ENCODE measurements at regions not wholly inside any gene's neighbourhood (a gene's known extent, or its start where the extent isn't known, plus 50 kb on each side); places are given as distances from the start of the nearest gene placed in this dataset.
"Not testable (repeated sequence)": the region's sequence is repeated elsewhere in the genome, so short reads cannot be mapped to it uniquely, and the experiment has no call there.

- H3K4me3 Mint-ChIP-seq = no peak overlapping the region
- no peaks in the 10 kb centered on the region for H3K9me3 Mint-ChIP-seq
- no peaks in the 10 kb centered on the region for H3K36me3 Mint-ChIP-seq (ENCODE audit: insufficient read depth)
- H3K4me1 Mint-ChIP-seq (ENCODE audit: low read depth) = no peaks in the 10 kb centered on the region
- DNase-seq = no peak
- no peaks in the 10 kb centered on the region for H3K27me3 Mint-ChIP-seq (ENCODE audit: low read depth)
- ATAC-seq = no peak
Measured at GRCh38 chr12:124677552-124678356, 110.3 kb upstream of the NCOR2 start.

DNA sequence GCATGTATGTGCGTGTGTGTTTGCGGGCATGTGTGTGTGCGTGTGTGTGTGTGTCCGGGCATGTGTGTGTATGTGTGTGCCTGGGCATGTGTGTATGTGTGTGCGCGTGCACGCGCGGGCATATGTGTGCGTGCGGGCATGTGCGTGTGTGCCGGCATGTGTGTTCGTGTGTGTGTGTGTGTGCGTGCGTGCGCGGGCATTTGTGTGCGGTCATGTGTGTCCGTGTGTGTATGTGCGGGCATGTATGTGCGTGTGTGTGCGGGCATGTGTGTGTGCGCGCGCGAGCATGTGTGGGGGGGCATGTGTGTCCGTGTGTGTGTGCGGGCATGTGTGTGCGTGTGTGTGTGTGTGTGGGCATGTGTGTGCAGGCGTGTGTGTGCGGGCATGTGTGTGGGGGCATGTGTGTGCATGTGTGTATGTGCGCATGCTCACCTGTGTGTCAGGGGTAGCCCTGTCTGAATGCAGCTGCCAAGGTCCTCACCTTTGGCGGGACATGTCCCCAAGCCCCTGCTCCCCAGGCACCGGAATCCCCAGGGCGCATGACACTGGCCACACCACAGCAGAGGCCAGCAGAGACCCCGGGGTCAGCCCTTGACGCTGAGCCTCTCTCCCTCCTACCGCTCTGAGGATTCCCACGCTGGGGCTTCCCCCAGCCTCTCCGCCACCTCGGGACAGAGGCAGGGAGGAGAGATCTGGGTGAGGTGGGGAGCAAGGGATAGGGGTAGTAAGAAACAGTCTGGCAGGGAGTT is 109.5 kb upstream of the NCOR2 start:
- H3K27me3 Mint-ChIP-seq (ENCODE audit: low read depth) = no peaks in the 10 kb centered on the region
- DNase-seq = no peak
- H3K36me3 Mint-ChIP-seq (ENCODE audit: insufficient read depth) = no peaks in the 10 kb centered on the region
- no peak for ATAC-seq
- H3K9me3 Mint-ChIP-seq = no peaks in the 10 kb centered on the region
- H3K4me1 Mint-ChIP-seq (ENCODE audit: low read depth) = no peaks in the 10 kb centered on the region
- no peak overlapping the region for H3K4me3 Mint-ChIP-seq

DNA sequence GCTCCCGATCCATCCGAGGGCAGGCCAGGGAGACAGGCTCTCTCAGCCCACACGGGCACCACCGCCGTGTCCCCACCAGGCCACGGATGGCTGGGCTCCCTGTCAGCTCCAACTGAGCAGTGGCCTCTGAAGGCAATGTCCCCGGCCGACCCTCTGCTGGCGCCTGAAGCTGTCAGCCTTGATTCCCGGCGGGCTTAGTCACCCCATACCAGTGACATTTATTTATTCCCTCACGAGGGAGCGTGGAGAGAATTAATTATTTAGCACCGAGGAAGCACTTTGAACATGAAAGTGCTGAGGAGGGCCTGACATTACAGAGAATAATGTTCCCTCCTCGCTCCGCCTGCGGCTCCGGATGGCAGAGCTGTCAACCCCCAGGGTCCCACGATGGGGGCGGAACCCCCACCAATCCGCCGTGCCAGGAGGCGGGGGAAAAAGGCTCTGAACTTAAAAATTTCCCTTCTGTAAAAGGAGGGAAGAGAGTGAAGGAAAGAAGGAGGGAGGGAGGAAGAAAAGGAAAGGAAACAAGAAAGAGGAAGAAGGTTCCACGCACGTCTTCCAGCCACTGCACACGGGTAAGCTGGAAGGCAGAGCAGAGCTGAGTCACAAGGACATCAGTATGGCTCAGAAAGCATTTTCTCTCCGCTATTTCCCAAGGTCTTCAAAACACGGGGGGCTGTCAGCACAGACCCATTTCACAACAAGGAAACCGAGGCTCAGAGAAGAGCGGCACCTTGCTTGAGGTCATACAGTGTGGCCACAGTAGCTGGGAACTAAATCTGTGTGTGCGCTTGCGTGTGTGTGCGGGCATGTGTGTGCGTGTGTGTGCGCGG is 108.7 kb upstream of the NCOR2 start:
- ATAC-seq = no peak
- no peak for DNase-seq
- H3K9me3 Mint-ChIP-seq = no peaks in the 10 kb centered on the region
- H3K27me3 Mint-ChIP-seq (ENCODE audit: low read depth) = no peaks in the 10 kb centered on the region
- no peak overlapping the region for H3K4me3 Mint-ChIP-seq
- H3K4me1 Mint-ChIP-seq (ENCODE audit: low read depth) = no peaks in the 10 kb centered on the region
- H3K36me3 Mint-ChIP-seq (ENCODE audit: insufficient read depth) = no peaks in the 10 kb centered on the region

GRCh38 chr12:124674937-124675336 is 107.5 kb upstream of the NCOR2 start:
- ATAC-seq = no peak
- Mint-ChIP-seq H3K4me1 (ENCODE audit: low read depth) (no peaks in the 10 kb centered on the region), H3K36me3 (ENCODE audit: insufficient read depth) (no peaks in the 10 kb centered on the region), H3K27me3 (ENCODE audit: low read depth) (no peaks in the 10 kb centered on the region), H3K4me3 (no peak overlapping the region), H3K9me3 (no peaks in the 10 kb centered on the region)
- no peak for DNase-seq

- DNase-seq = no peak
- no peak overlapping the region for H3K4me3 Mint-ChIP-seq
Measured at GRCh38 chr12:124673801-124674617, 106.6 kb upstream of the NCOR2 start.

DNA sequence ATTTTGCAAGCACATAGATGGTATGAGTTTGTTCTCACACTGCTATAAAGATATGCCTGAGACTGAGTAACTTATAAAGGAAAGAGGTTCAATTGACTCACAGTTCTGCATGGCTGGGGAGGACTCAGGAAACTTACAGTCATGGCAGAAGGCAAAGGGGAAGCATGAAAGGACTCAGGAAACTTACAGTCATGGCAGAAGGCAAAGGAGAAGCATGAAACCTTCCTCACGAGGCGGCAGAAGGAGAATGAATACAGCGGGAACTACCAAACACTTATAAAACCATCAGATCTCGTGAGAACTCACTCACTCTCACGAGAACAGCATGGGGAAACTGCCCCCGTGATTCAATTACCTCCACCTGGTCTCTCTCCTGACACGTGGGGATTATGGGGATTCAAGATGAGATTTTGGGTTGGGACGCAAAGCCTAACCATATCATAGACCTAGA is 101.9 kb upstream of the NCOR2 start:
- H3K4me3 Mint-ChIP-seq; H3K4me1 Mint-ChIP-seq (ENCODE audit: low read depth); H3K9me3 Mint-ChIP-seq; H3K36me3 Mint-ChIP-seq (ENCODE audit: insufficient read depth); ATAC-seq; H3K27me3 Mint-ChIP-seq (ENCODE audit: low read depth); DNase-seq: not testable (repeated sequence)

More at GRCh38 chr12:124673801-124674617, 106.6 kb upstream of the NCOR2 start:
- no peaks in the 10 kb centered on the region for H3K36me3 Mint-ChIP-seq (ENCODE audit: insufficient read depth)
- H3K27me3 Mint-ChIP-seq (ENCODE audit: low read depth) = no peaks in the 10 kb centered on the region
- H3K4me1 Mint-ChIP-seq (ENCODE audit: low read depth) = no peaks in the 10 kb centered on the region
- H3K9me3 Mint-ChIP-seq = no peaks in the 10 kb centered on the region
- no peak for ATAC-seq

- no peaks in the 10 kb centered on the region for H3K9me3 Mint-ChIP-seq
- ATAC-seq (no peak), DNase-seq (no peak)
- no peaks in the 10 kb centered on the region for H3K36me3 Mint-ChIP-seq (ENCODE audit: insufficient read depth)
- H3K4me1 Mint-ChIP-seq (ENCODE audit: low read depth) = no peaks in the 10 kb centered on the region
- H3K27me3 Mint-ChIP-seq (ENCODE audit: low read depth) = no peaks in the 10 kb centered on the region
- H3K4me3 Mint-ChIP-seq = no peak overlapping the region
Measured at GRCh38 chr12:124668602-124669001, 101.2 kb upstream of the NCOR2 start.

GRCh38 chr12:124667506-124668326 is 100.3 kb upstream of the NCOR2 start:
- DNase-seq = no peak
- Mint-ChIP-seq H3K27me3 (ENCODE audit: low read depth) (no peaks in the 10 kb centered on the region), H3K36me3 (ENCODE audit: insufficient read depth) (no peaks in the 10 kb centered on the region), H3K9me3 (no peaks in the 10 kb centered on the region), H3K4me1 (ENCODE audit: low read depth) (no peaks in the 10 kb centered on the region), H3K4me3 (no peak overlapping the region)
- no peak for ATAC-seq

GRCh38 chr12:124666722-124667259 is 99.4 kb upstream of the NCOR2 start:
- no peak for DNase-seq
- no peaks in the 10 kb centered on the region for H3K4me1 Mint-ChIP-seq (ENCODE audit: low read depth)
- no peaks in the 10 kb centered on the region for H3K36me3 Mint-ChIP-seq (ENCODE audit: insufficient read depth)
- H3K9me3 Mint-ChIP-seq = no peaks in the 10 kb centered on the region
- H3K4me3 Mint-ChIP-seq = no peak overlapping the region
- no peak for ATAC-seq
- no peaks in the 10 kb centered on the region for H3K27me3 Mint-ChIP-seq (ENCODE audit: low read depth)

- DNase-seq (no peak), ATAC-seq (no peak)
- no peaks in the 10 kb centered on the region for H3K4me1 Mint-ChIP-seq (ENCODE audit: low read depth)
- no peaks in the 10 kb centered on the region for H3K9me3 Mint-ChIP-seq
- H3K36me3 Mint-ChIP-seq (ENCODE audit: insufficient read depth) = no peaks in the 10 kb centered on the region
- no peak overlapping the region for H3K4me3 Mint-ChIP-seq
- no peaks in the 10 kb centered on the region for H3K27me3 Mint-ChIP-seq (ENCODE audit: low read depth)
Measured at GRCh38 chr12:124665511-124665910, 98.1 kb upstream of the NCOR2 start.

- H3K4me1 Mint-ChIP-seq (ENCODE audit: low read depth) = no peaks in the 10 kb centered on the region
- H3K36me3 Mint-ChIP-seq (ENCODE audit: insufficient read depth) = no peaks in the 10 kb centered on the region
- ATAC-seq = no peak
- H3K9me3 Mint-ChIP-seq = no peaks in the 10 kb centered on the region
- no peak for DNase-seq
- no peaks in the 10 kb centered on the region for H3K27me3 Mint-ChIP-seq (ENCODE audit: low read depth)
- no peak overlapping the region for H3K4me3 Mint-ChIP-seq
Measured at GRCh38 chr12:124664395-124665111, 97.1 kb upstream of the NCOR2 start.

DNA sequence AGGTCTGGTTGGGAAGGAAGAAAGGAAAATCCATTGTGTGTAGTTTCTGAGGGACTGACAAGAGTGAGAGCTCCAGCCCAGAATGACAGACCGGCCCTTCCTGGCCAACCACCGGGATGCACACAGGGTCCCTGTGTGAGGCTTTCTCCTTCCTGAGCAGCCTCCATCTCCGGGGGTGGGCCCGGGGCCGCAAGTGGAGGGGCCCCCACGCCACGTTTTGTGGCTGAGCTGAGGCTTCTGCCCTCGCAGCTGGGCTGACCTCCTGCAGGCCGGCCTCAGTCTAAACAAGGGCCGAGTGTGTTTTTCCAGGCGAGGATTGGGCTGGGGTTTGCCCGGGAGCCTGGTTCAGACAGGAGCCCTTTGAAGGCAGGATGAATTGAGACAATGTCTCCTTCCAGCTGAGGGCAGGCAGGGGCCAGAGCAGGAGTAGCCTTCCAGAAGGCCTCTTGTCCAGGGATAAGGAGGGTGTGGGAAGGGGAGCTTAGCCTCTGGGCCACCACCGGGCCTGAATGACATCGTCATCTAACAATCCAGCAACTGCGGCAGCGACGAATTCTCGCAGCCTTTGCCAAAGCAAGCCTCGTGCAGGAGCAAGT is 96.5 kb upstream of the NCOR2 start:
- DNase-seq (no peak), ATAC-seq (no peak)
- H3K9me3 Mint-ChIP-seq = no peaks in the 10 kb centered on the region
- no peak overlapping the region for H3K4me3 Mint-ChIP-seq
- no peaks in the 10 kb centered on the region for H3K4me1 Mint-ChIP-seq (ENCODE audit: low read depth)
- H3K27me3 Mint-ChIP-seq (ENCODE audit: low read depth) = no peaks in the 10 kb centered on the region
- H3K36me3 Mint-ChIP-seq (ENCODE audit: insufficient read depth) = no peaks in the 10 kb centered on the region

Measured in activated T-cell treated with anti-CD3 and anti-CD28 coated beads, Interleukin-2, amount 50 U/mL, for 4 hours (primary cell).